ENCODE measurements at regions not wholly inside any gene's neighbourhood (a gene's known extent, or its start where the extent isn't known, plus 50 kb on each side); places are given as distances from the start of the nearest gene placed in this dataset.
"Not testable (repeated sequence)": the region's sequence is repeated elsewhere in the genome, so short reads cannot be mapped to it uniquely, and the experiment has no call there.

GRCh38 chr16:79834003-79834402, 233.5 kb upstream of the MAF start:
- TF ChIP-seq CTCF, POLR2A (IDR thresholded peaks at IDR 0.05): not testable (repeated sequence)
